Hindlimb muscle (tissue), 1 donor: ENCODE measurements at regions not wholly inside any gene's neighbourhood (a gene's known extent, or its start where the extent isn't known, plus 50 kb on each side); places are given as distances from the start of the nearest gene placed in this dataset.

ENCODE experiments used
- DNase-seq: peaks from one replicate; pipeline ENCODE4 v3.0.0-alpha.2; 2013

DNA sequence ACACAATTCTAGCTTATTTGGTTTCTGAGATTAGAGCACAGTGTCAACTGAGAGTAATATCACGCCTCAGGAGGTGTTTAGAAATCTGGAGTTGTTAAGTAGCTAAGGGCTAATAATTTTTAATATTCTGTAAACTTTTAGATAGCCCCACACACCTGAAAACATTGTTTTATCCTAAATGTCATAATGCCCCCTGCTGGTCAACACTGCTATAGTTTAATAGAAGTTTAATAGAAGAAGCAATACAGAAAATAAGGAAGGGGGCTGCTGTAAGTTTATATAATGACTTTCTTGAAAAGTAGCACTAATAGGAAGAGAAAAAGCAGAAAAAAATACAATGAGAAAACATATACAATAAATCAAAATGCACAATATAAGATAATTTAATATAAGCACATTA is 516.4 kb upstream of the PCDH11Y start:
- DNase-seq, result peak; percentile 4
